DND-41 (cell line): ENCODE measurements at regions not wholly inside any gene's neighbourhood (a gene's known extent, or its start where the extent isn't known, plus 50 kb on each side); places are given as distances from the start of the nearest gene placed in this dataset.

Experiments used
- CTCF ChIP-seq: IDR thresholded peaks from 2 replicates; pipeline ENCODE4 v1.5.1; 2012; ENCODE audit warnings: borderline replicate concordance, low read length, moderate library complexity, mild to moderate bottlenecking; ENCODE audit not compliant: poor library complexity, severe bottlenecking; ENCODE audit errors: extremely low read depth
- EZH2 ChIP-seq: IDR thresholded peaks from 3 replicates; pipeline ENCODE4 v1.6.1; 2012; ENCODE audit warnings: borderline replicate concordance, low read depth, mild to moderate bottlenecking, moderate library complexity, low read length, inconsistent platforms; ENCODE audit not compliant: severe bottlenecking

DNA sequence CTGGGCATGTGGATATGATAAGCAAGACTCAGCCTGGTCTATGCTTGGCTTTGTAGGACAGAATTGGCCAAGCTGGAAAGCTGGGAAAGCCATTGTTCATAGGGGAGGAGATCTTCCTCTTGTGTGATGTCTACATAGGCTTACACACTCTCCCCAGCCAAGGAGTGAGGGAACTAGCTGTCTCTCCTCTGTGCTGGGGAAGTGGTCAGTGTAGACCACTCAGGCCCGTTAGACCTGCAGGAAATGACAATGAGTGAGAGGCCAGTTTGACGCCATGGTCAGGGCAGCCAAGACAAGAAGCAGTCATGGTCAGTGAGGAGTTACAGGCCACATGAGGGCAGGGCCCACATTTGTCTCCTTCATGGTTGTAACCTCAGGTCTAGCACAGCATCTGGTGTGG, 159.1 kb upstream of the KL start:
- TF ChIP-seq CTCF (no peak), EZH2 (no peak)
